NCI-H187 (cell line): ENCODE measurements at regions not wholly inside any gene's neighbourhood (a gene's known extent, or its start where the extent isn't known, plus 50 kb on each side); places are given as distances from the start of the nearest gene placed in this dataset.
"Not testable (repeated sequence)": the region's sequence is repeated elsewhere in the genome, so short reads cannot be mapped to it uniquely, and the experiment has no call there.

Experiments
- DNase-seq, 2 experiments: peaks; one replicate each; lab custom pipeline; 2025; lab: John Stamatoyannopoulos, UW

DNA sequence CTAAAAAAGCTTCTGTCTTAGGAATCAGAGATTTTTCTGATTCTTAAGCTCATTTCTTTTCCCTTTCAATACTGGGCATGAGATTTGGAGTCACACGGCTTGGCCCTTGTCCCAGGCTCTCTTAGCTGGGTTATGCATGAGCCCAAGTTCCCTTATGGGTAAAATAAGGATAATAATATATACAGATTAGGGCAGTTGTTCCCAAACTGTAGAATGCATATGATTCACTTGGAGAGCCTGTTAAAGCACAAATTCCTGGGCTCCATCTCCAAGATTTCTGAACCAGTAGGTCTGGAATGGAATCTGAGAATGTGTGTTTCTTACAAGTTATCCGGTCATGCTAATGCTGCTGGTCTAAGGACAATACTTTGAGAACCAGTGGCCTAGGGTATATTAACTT lies 154.0 kb downstream of the REEP3 start:
- no peak for DNase-seq

- DNase-seq, result no peak
Observed at GRCh38 chr10:63677001-63677400, 155.8 kb downstream of the REEP3 start.

DNA sequence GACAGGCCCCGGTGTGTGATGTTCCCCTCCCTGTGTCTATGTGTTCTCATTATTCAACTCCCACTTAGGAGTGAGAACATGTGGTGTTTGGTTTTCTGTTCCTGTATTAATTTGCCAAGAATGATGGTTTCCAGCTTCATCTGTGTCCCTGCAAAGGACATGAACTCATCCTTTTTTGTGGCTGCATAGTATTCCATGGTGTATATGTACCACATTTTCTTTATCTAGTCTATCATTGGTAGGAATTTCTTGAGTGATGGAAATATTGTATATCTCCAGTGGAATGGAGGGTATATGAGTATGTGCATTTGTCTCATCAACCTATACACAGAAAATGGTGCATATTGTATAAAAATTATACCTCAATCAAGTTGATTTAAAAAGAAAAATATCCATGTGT lies 159.3 kb downstream of the REEP3 start:
- not testable (repeated sequence) for DNase-seq

DNA sequence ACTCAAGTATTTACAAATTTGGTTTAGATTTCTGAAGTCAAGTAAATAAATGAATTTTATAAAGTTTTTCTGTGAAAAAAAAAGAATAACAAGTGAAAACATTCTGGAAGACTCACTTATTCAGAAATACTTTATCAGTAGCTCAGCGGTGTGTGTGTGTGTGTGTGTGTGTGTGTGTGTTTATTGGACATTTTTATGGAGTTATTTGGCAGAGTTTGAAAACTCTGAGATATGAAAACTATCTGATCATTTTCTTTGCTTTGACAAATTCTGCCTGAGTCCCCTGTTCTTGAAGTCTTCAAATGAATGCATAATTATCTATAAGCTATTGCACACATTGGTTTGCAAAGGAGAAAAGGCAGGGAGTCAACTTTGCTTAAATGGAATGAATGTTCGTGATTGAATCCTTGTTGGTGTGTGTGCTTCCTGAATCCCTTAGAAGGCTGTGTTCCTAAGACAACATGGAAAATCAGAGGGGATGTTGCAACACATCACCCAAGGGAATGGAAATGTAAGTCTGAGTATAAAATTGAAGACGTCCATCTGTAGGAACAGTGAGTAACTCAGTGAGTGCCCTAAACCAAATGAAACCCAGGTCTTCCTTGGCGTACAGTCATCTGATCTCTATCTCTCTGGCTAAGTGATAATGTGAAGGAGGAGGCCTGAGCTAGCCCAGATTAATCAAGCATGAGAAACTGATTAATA lies 160.9 kb downstream of the REEP3 start:
- no peak for DNase-seq

DNA sequence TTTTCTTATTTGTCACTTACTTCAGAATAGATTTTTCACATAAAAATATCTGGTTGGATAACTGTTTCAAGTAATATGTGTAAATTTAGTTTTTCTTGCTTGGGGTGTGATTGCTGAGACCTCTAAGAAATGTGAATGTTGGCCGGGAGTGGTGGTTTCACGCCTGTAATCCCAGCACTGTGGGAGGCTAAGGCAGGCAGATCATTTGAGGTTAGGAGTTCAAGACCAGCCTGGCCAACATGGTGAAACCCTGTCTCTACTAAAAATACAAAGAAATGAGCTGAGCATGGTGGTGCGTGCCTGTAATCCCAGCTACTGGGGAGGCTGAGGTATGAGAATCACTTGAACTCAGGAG lies 161.5 kb downstream of the REEP3 start:
- not testable (repeated sequence) for DNase-seq

GRCh38 chr10:63683223-63683622 lies 162.0 kb downstream of the REEP3 start:
- DNase-seq, result no peak

GRCh38 chr10:63683686-63684085 lies 162.5 kb downstream of the REEP3 start:
- no peak for DNase-seq

- no peak for DNase-seq
Observed at GRCh38 chr10:63684257-63684936, 163.2 kb downstream of the REEP3 start.

DNA sequence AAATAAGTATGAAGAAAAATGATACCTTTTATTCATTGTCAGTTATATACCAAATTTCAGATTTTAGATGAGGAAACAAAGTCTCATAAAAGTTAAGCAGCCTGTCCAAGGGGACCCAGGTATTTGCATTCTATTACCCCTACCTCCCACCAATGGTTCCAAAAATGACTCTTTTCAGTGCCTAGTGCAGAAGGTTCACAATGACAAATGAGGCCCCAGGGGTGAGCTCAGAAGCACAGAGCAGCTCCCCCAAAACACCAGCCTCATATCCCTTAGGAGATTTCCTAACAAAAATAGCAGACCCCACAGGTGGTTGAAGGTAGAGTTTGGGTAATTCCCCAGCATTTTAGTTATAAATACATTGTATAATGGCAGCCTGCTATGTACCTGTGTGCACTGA lies 168.6 kb downstream of the REEP3 start:
- DNase-seq, result no peak

DNA sequence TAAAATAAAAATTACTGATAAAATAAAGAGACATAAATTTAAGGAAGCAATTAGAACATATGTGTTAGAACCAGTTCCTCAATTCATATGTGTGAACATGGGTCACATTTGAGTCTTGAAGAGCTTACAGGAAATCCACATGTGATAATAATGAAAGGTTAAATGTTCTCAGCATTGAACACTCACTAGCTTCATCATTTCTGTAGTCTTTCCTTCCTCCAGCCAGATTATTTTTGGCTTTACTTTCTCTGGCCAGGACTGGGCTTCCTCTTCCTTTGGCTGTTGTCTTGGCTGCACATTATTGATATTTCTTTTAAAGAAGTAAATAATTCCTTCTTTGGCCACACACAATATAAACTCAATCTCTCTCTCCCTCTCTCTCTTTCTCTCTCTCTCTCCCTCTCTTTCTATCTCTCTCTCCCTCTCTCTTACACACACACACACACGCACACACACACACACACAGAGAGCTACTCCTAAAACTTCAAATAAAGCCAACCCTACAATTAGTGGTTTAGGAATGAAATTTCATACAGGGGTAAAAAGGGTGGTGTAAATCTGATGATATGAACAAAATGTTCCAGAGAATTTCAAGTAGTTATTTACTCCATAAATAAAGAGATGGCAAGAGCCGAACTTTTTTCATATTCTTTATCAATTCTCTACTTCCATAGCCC lies 171.2 kb downstream of the REEP3 start:
- no peak for DNase-seq

GRCh38 chr10:63693021-63693420 lies 171.8 kb downstream of the REEP3 start:
- DNase-seq, result not testable (repeated sequence)

DNA sequence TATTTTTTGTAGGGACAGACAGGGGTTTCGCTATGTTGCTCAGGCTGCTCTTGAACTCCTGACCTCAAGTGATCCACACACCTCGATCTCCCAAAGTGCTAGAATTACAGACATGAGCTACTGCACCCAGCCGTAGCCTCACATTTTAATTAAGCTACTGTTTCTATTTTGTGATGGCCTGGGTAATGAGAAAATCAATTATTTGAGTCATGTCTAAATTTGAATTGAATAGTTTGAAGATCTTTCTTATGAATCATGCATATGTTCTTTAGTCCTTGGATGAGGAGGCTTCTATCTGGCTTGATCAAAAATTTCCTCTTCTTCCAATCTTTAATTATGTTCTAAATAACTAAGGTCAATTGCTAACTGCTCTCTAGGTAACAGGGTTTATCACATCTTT lies 175.0 kb downstream of the REEP3 start:
- DNase-seq, result no peak

GRCh38 chr10:63697956-63698786 lies 177.0 kb downstream of the REEP3 start:
- DNase-seq, result no peak

- no peak for DNase-seq
Observed at GRCh38 chr10:63698787-63699150, 177.6 kb downstream of the REEP3 start.

DNA sequence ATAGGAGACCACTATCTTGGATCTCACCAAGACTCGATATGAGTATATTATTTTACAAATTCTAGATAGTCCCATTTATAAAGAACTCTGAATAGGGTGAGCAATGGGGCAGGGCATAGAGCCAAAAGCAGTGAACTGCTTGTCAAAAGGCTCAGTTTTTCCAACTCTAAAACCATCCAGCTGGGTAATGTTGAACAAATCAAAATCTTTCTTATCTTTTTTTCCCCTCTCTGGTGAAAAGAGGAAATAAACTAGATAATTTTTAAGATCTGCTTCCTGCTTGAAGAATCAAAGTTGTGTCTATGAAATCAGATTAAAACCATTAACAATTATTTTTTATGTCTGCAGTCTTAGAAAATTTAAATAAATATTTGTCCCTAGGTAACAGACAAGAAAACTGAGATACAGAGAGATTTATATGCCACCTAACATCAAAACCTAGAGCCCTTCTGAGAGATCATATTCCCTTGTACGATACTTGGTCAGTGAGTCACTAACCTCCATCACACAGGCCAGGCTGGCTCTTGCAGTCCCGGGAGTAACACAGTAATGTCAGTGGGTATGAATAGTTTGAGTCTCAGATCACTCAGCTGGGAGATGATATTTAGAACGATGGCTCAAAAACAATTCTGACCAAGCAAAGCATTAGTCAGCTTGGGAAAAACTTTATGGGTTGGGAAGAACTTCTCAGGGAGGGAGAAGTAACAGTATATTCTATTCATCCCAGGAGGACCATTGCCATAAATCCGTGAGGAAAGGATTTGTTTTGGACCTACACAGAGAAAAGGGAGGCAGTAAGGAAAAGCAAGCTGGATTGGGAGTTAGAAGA lies 178.8 kb downstream of the REEP3 start:
- no peak for DNase-seq

DNA sequence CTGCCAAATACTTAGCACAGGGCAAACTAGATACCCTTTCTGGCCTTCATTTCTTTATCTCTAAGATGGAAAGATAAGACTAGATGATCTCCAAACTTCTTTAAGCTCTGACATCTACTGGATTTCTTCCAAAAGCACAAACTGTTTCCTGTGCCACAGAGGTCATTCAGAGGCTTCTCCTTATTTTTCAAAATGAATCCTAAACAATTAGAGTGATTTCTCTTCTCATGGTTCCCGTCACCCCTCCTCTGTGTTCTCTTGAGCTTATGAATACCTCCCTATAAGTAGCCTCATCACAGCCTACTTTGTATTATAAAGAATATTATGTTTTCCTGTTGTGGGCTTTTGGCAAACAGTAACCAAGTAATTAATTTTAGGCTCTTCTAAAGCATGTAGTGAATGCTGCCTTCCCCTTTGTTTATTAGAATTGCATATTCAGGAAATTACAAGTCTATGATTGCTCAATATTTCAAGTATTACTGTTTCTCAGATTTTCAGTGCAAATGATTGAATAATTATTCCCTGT lies 179.5 kb downstream of the REEP3 start:
- DNase-seq, result no peak

DNA sequence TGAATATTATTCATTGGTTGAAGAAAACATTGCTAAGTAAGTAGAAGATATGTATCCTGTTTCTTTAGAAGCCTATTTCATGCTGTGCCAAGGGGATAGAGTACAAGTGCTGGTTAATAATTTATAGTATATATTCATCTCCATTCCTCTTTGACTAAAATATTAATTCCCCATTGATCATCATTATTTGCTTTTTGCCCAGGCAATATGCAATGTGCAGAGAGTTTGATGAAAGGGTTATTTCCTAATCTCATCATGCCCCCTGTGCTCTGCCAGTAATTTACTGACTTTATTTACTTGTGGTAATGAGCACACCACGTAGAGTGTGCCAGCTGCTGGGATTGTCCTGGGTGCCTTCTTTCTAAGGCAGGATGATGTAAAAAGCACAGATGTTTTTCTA lies 180.9 kb downstream of the REEP3 start:
- no peak for DNase-seq

DNA sequence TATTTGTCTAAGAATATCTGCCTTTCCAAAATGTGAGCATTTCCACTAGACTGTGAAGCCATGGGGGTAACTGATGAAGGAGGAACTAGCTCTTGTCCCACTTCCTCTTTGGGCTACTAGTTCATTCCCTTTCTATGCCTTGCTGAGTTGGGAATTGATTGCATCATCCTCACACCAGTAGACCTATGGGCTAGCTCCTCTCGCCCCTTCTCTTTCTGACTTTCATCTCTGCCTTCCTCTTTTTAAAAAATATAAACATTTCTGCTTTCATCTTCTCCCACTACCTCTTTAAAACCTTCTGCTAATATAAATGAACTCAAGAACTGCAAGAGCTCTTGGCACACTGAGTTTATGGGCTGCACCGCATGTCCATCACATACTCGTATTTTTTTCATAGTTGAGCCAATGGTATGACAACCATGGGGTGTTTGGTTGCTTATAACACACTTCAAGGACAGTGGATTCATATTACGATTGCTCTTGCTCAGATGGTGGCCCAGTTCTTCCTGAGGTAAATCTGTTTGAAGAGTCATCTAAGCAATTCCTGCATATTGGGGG lies 182.0 kb downstream of the REEP3 start:
- DNase-seq, result no peak

- no peak for DNase-seq
Observed at GRCh38 chr10:63703740-63704345, 182.6 kb downstream of the REEP3 start.

DNA sequence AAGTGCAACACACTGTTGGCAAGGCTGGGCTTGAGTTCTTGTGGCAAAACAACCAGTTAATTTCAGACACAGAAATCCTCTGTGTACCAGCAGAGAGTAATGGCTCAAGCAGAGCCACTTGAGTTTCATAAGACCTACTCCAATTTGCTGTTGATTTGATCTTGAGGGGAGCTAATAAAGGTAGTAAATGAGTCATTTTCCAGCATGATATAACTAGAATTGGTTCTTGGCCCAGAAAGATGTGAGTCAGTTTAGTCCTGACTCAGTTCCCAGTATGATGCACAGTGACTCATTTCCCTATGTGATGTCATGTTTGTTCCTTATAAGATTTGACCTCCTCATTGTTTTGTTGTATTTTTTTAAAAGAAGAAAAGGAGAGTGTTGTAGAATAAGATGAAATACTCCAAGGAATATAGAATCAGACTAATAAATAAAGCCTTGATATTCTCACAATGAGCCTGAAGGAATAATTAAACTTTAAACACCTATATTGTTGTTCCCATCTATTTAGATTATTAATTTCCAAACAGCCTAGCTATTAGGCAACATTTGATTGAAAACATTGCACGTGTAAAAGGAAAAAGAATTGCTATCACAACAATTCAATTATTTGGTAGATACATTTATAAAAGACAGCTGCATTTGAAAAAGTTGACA lies 186.2 kb downstream of the REEP3 start:
- DNase-seq, result no peak
